ENCODE measurements at regions not wholly inside any gene's neighbourhood (a gene's known extent, or its start where the extent isn't known, plus 50 kb on each side); places are given as distances from the start of the nearest gene placed in this dataset.

DNA sequence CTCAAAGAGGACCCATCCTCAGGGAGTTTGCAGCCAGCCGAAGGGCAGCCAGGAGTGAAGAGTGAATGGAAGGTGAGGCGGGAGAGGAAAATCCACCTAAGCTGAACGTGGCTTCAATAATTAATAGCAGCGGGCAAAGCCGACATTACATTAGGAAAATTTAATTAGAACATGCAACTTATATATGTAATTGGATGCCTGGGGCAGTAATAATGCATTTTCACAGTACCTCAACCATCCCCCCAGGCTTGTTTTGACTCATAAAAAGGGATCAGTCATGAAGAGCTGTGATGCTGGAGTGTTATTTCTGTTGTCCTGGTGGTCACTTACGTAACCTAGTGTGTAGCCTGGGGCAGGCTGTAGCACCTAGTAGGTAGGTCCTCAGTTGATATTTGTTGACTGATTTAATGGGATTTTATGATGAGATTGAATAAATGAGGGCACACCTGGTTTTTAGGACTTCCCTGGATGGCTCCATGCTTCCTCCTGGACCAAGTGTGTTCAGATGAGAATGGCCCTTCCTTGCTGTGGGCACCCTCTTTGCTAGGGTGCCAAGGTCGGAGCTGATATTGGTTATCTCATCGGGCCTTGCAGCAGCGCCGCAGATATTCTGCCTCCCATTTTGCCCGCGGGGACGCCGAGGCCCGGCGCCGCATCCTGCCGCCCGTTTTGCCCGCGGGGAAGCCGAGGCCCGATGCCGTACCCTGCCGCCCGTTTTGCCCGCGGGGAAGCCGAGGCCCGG is 128.8 kb downstream of the CDH26 start:
- TF ChIP-seq POLR2A (IDR thresholded peaks at IDR 0.05; ENCODE audit: low read depth, low read length) = no peak
- no peak for FAIRE-seq
- no peak for DNase-seq (ENCODE audit: insufficient read length, low spot score)

DNA sequence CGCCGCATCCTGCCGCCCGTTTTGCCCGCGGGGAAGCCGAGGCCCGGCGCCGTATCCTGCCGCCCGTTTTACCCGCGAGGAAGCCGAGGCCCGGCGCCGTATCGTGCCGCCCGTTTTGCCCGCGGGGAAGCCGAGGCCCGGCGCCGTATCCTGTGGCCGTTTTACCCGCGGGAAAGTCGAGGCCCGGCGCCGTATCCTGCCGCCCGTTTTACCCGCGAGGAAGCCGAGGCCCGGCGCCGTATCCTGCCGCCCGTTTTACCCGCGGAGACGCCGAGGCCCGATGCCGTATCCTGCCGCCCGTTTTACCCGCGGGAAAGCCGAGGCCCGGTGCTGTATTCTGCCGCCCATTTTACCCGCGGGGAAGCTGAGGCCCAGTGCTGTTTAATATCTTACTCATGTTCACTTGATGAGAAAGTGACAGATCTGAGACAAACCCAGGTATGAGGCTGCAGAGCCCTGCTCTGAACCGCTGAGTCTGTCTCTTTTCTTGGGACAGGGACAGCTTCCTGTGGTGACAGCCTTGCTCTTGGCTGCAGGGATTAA is 129.4 kb downstream of the CDH26 start:
- DNase-seq (ENCODE audit: insufficient read length, low spot score) = no peak
- no peak for TF ChIP-seq POLR2A (IDR thresholded peaks at IDR 0.05; ENCODE audit: low read depth, low read length)
- FAIRE-seq = no peak

DNA sequence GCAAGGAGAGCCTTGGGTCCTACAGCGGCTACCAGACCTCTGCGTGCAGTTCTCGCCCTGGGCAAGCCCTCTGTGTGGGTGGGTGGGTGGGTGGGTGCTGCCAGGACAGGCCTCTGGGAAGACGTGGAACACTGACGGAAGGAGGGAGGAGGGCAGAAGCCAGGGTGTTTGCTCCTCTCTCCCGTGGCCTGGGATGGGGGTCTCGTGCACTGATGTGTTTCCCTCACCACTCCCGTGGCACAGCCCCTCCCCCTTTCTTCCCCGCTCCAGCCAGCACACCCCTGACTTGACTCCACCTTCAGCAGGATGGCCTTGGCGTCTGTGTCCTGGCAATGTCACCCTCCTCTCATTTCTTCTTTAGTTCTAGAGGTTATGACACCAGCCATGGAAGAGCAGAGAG is 130.0 kb downstream of the CDH26 start:
- no peak for FAIRE-seq
- TF ChIP-seq POLR2A (IDR thresholded peaks at IDR 0.05; ENCODE audit: low read depth, low read length) = no peak
- no peak for DNase-seq (ENCODE audit: insufficient read length, low spot score)

DNA sequence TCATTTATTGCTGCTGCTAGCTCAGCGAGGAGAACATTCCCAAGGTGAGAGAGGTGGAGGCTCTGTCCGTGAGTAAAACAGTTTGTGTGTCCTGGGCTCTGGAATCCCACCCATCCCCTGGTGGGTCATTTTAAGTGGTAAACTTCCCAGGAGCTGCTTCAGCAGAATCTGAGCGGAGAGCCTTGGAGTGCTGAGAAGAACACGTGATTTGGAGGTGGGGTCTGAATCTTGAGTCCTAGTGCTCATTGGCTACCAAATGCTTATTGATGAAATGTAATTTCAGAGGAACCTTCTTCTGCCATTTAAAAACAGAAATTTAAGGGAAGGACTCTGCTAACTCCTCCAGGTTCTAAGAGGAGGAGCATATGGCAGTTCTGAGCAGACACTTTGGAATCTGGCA is 132.4 kb downstream of the CDH26 start:
- no peak for FAIRE-seq
- DNase-seq (ENCODE audit: insufficient read length, low spot score) = no peak
- TF ChIP-seq POLR2A (IDR thresholded peaks at IDR 0.05; ENCODE audit: low read depth, low read length) = no peak

DNA sequence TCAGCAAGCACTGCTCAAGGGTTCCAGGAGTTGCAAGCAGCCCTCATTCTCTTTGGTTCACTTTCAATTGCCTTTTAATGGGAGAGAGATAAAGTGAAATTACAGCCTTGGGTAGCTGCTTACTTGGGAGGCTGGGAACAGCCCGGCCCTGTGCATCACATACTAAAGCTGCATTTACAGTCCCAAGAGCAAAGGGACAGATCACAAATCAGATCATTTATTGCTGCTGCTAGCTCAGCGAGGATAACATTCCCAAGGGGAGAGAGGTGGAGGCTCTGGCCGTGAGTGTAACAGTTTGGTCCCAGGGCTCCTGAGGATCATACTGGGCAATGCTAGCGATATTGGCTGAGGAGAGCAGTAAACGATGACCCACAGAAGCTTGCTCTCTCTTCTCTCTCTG is 133.1 kb downstream of the CDH26 start:
- no peak for TF ChIP-seq POLR2A (IDR thresholded peaks at IDR 0.05; ENCODE audit: low read depth, low read length)
- FAIRE-seq (no peak), DNase-seq (ENCODE audit: insufficient read length, low spot score) (no peak)

DNA sequence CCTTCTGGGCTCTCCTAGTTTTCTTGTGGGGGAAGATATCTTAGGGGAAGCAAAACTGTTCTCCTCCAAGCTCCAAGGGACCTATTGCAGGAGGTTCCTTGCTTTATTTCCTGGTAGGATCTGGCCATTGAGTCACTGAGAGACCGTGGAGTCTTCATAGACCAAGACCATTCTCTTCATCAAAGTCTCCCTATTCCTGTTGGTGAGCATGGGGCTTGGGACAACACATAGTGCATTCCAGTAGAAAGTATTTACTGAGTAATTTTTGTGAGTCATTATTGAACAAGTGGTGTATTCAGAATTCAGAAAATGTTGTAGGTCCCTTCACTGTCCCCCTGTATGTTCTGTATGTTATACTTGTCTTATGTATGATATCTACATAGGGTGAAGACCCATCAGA is 133.6 kb downstream of the CDH26 start:
- no peak for DNase-seq (ENCODE audit: insufficient read length, low spot score)
- FAIRE-seq = no peak

DNA sequence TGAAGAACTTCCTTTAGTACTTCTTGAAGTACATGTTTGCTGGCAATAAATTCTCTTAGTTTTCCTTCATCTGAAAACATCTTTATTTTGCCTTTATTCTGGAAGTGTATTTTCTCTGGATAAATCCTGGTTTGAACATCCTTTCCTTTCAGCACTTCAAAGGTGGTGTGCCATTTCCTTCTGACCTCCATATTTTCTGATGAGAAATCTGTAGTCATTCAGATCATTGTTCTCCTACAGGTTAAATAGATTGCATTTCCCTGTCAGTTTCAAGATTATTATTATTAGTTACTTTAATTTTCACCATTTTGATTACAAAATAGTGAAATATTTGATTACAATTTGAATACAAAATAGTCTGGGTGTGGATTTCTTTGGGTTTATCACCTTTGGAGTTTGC is 134.5 kb downstream of the CDH26 start:
- FAIRE-seq = no peak
- DNase-seq (ENCODE audit: insufficient read length, low spot score) = no peak
- no peak for TF ChIP-seq POLR2A (IDR thresholded peaks at IDR 0.05; ENCODE audit: low read depth, low read length)

More for the DNA sequence above, 133.6 kb downstream of the CDH26 start:
- TF ChIP-seq POLR2A (IDR thresholded peaks at IDR 0.05; ENCODE audit: low read depth, low read length) = no peak

DNA sequence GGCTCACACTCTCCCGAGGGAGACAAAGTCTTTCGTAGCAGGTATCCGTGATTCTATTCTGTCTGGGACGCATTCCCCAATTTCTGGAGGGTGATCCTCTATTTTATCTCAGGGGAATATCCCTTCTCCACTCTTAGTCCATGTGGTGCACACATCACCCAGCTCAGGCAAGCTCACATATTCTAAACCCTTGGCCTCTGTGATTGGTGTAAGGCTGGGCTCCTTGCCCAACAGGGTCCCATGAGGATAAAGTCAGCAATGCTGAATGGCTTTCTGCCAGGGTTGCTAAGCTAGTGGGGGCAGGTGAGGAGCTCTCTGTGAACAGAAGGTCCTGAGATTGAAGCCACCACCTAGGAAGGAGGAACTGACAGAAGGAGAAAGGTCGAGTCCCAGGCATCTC is 137.2 kb downstream of the CDH26 start:
- TF ChIP-seq POLR2A (IDR thresholded peaks at IDR 0.05; ENCODE audit: low read depth, low read length) = no peak
- FAIRE-seq (no peak), DNase-seq (ENCODE audit: insufficient read length, low spot score) (no peak)

DNA sequence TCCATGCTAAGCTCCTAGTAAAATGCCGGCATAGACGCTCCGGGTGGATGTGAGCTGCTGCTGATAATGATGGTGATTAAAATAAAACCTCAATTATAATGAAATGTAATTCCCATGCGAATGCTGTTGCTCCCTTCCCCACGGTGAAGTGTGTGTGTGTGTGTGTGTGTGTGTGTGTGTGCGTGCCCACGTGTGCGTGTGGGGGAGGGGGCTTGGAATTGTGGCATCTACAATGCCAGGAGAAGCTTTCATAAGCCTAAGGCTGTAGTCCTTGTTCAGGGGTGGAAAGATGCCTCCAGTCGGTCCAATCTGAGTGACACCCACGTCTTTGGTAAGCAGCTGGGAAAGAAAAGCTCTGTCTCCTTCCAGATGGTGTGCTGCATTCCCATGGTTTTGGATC is 137.9 kb downstream of the CDH26 start:
- FAIRE-seq (no peak), DNase-seq (ENCODE audit: insufficient read length, low spot score) (no peak)
- no peak for TF ChIP-seq POLR2A (IDR thresholded peaks at IDR 0.05; ENCODE audit: low read depth, low read length)

DNA sequence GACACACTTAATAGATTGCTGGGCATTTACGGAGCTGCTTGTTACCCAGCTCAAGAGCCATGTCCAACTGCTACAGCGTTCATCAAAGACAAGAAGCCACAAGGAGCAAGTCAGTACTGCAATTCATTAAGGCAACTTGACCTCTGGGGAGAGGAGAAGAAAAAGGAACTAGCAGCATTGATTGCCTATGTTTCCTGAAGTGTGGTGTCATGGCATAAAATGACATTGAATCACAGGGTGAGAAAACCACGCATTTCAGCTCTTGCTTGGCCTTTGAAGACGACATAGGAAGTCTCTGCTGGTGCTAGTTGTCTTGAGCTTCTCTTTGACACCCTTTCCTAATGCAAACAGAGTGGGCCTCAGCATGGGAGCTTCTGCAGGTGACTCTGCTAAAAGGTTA is 139.1 kb downstream of the CDH26 start:
- FAIRE-seq = no peak

DNA sequence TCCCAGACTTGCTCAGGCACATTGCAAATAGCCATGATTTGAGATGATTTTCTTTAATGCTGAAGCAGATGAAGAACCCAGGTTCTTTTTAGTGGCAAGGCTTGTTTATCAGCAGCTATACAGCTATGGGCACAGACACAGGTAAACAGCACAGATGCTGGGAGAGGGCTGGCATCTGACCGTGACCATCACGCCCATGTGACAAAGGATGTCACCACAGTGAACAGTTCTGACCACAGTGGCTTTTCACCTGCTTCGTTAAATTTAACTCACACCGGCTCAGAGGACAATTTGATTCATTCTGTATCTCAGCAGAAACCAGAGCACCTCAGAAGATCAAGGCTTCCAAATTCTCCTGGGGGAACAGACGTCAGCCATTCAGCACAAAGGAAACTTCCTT is 142.6 kb downstream of the CDH26 start:
- TF ChIP-seq POLR2A (IDR thresholded peaks at IDR 0.05; ENCODE audit: low read depth, low read length) = no peak
- DNase-seq (ENCODE audit: insufficient read length, low spot score) (no peak), FAIRE-seq (no peak)

More for the DNA sequence above, 139.1 kb downstream of the CDH26 start:
- no peak for TF ChIP-seq POLR2A (IDR thresholded peaks at IDR 0.05; ENCODE audit: low read depth, low read length)
- DNase-seq (ENCODE audit: insufficient read length, low spot score) = no peak

DNA sequence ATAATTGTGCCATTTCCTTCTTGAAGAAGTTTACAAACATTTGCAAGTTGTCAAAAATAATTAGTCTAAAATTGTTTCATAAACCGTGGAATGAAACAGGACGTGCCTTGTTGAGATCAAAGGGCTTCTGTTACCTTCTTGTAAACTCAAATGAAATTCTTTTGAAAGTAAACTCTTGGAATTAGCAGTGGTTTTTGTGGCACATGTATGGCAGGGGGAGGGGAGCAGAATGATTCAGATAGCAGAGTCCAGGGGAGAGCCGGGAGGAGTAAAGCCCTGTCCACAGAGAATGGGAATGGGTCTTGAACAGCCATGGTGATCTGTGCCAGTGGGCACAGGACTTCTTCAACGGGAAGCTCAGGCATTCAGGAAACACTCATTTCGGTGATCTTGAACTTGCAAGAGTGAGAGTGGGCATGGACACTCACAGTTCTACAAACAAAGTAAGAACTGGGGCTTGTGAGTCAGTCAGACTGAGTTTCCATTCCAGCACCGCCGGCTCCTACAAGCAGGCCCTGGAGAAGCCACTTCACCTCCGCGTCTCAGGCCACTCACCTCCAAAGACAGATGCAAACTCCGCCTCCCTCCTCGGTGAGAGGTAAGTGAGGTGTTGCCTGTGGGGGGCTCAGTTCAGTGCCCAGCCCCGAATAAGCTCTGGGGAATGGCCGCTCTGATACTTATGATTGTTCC is 143.1 kb downstream of the CDH26 start:
- FAIRE-seq (no peak), DNase-seq (ENCODE audit: insufficient read length, low spot score) (no peak)
- TF ChIP-seq POLR2A (IDR thresholded peaks at IDR 0.05; ENCODE audit: low read depth, low read length) = no peak

DNA sequence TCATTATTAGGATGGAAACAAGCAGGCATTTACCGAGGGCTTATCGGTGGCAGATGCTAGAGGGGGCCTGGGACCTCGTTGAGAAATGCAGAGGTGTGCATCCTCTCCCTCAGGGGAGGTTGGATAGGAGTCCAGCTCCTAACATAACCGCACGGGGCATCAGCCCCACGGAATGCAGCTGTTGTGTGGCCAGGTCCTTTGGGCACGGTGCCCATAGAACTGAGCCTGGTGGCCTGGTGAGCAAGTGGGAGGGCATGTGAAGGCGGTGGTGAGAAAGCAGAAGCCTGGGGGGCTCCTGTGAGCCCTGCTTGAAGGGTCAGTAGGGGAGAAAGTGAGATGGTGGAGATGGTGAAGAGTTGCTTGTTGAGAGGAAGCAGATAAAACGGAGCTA is 143.7 kb downstream of the CDH26 start:
- FAIRE-seq (no peak), DNase-seq (ENCODE audit: insufficient read length, low spot score) (no peak)

DNA sequence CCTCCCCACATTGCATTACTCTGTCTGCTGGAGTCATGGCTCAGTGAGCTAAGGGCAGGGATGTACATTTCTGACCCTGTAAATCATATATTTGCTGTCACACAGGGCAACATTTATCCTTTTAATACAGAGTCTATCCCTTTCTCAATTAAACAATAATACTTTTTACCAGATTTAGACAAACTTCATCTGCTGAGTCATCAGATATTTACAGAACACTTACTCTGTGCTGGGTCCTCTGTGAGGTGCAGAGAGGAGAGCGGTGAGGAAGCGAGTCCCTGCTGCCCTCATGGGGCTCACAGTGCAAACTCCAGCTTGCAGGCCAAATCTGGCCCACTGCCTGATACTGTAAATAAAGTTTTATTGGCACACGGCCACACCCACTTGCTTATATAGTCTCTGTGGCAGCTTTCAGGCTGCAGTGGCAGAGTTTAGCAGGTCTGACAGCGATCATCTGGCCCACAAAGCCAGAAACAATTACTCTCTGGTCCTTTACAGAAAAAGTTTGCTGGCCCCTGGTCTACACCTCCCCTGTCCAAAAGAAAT is 144.5 kb downstream of the CDH26 start:
- FAIRE-seq (no peak), DNase-seq (ENCODE audit: insufficient read length, low spot score) (no peak)
- no peak for TF ChIP-seq POLR2A (IDR thresholded peaks at IDR 0.05; ENCODE audit: low read depth, low read length)

More for the DNA sequence above, 143.7 kb downstream of the CDH26 start:
- no peak for TF ChIP-seq POLR2A (IDR thresholded peaks at IDR 0.05; ENCODE audit: low read depth, low read length)
